ENCODE measurements at regions not wholly inside any gene's neighbourhood (a gene's known extent, or its start where the extent isn't known, plus 50 kb on each side); places are given as distances from the start of the nearest gene placed in this dataset.

DNA sequence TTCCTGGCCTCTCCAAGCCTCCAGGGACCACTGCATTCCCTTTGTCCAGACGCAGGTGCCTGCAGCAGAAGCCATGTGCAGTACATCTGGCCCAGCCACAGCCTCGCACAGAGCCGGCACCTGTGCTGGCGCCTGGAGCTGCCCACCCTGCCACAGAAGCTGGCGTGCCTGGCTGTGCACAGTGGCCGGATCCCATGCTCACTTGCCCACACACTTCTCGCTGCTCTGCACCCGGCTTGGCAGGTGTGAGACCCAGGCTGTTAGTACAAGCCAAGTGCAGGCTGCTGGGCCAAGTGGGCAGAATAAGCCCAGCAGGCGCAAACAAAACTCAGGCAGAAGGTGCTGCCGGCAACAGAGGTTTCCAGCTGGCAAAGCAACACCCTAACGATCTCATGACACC lies 124.5 kb upstream of the CCDC150 start:
- Histone ChIP-seq H3K9ac (replicated peaks; ENCODE audit: extremely low read depth, insufficient read depth, low read length) (no peak overlapping the region), H3K4me2 (ENCODE audit: insufficient read depth, low read length) (no peak overlapping the region), H3K9me1 (replicated peaks; ENCODE audit: control insufficient read depth, extremely low read depth, insufficient read depth, low read length) (no peaks in the 10 kb centered on the region), H3K9me3 (replicated peaks; ENCODE audit: control insufficient read depth, insufficient read depth, low read length) (no peaks in the 10 kb centered on the region), H4K20me1 (replicated peaks; ENCODE audit: control insufficient read depth, extremely low read depth, insufficient read depth, low read length) (no peaks in the 10 kb centered on the region), H2AFZ (ENCODE audit: low read depth, low read length) (no peak overlapping the region), H3K27me3 (ENCODE audit: control insufficient read depth in 2 of 2, insufficient read depth in 2 of 2, low read length in 2 of 2) (peaks cover 5 to 8% of the 10 kb centered on the region in 2 experiments), H3K27ac (ENCODE audit: insufficient read depth, low read depth, low read length) (no peak overlapping the region), H3K4me3 (replicated peaks in 1 of 3; ENCODE audit: insufficient read depth in 1 of 3, low read depth in 1 of 3, low read length in 3 of 3) (no peak overlapping the region), H3K79me2 (ENCODE audit: control insufficient read depth, insufficient read depth, low read length) (no peaks in the 10 kb centered on the region), H3K4me1 (ENCODE audit: control insufficient read depth, extremely low read depth, insufficient read depth, low read length) (no peaks in the 10 kb centered on the region), H3K36me3 (ENCODE audit: control insufficient read depth in 2 of 2, extremely low read depth in 1 of 2, insufficient read depth in 2 of 2, low read length in 2 of 2) (no peaks in the 10 kb centered on the region)
- dilution Hi-C loops (cut with MboI; ENCODE audit: extremely low pct_ligation_motif_present, low sequenced_read_pairs) (no loop called here), intact Hi-C loops (cut with micrococcal nuclease) (no loop called here)
- ChIA-PET POLR2A (no interaction called here), CTCF (no interaction called here)
- no peak for TF ChIP-seq MYC (IDR thresholded peaks at IDR 0.05; ENCODE audit: low read depth, low read length)
- no peak for TF ChIP-seq GATA2 (IDR thresholded peaks at IDR 0.05; ENCODE audit: insufficient read depth, insufficient read length, low read depth, low read length)
- FAIRE-seq (no peak), DNase-seq (ENCODE audit: low read depth, low spot score) (no peak)
- no TSS peak for BruUV-seq (replicated peaks)

DNA sequence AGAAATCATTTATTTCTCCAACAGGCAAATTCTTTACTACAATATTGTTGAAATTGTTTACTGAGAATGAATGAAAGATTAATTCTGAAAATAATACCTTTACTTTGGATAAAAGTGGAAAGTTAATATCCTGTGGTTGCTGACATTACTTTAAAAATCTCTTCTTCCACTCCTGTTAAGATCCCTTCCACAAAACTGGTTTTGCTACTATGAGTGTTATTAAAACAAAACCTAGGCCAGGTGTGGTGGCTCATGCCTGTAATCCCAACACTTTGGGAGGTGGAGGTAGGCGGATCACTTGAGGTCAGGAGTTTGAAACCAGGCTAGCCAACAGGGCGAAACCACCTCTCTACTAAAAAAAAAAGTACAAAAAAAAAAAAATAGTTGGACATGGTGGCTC lies 123.9 kb upstream of the CCDC150 start:
- Histone ChIP-seq H3K36me3 (ENCODE audit: control insufficient read depth in 2 of 2, extremely low read depth in 1 of 2, insufficient read depth in 2 of 2, low read length in 2 of 2) (no peaks in the 10 kb centered on the region), H3K27ac (ENCODE audit: insufficient read depth, low read depth, low read length) (no peak overlapping the region), H3K9me3 (replicated peaks; ENCODE audit: control insufficient read depth, insufficient read depth, low read length) (no peaks in the 10 kb centered on the region), H3K4me3 (replicated peaks in 1 of 3; ENCODE audit: insufficient read depth in 1 of 3, low read depth in 1 of 3, low read length in 3 of 3) (no peak overlapping the region), H3K9ac (replicated peaks; ENCODE audit: extremely low read depth, insufficient read depth, low read length) (no peak overlapping the region), H2AFZ (ENCODE audit: low read depth, low read length) (no peak overlapping the region), H3K9me1 (replicated peaks; ENCODE audit: control insufficient read depth, extremely low read depth, insufficient read depth, low read length) (no peaks in the 10 kb centered on the region), H3K4me1 (ENCODE audit: control insufficient read depth, extremely low read depth, insufficient read depth, low read length) (no peaks in the 10 kb centered on the region), H3K79me2 (ENCODE audit: control insufficient read depth, insufficient read depth, low read length) (no peaks in the 10 kb centered on the region), H4K20me1 (replicated peaks; ENCODE audit: control insufficient read depth, extremely low read depth, insufficient read depth, low read length) (no peaks in the 10 kb centered on the region), H3K27me3 (ENCODE audit: control insufficient read depth in 2 of 2, insufficient read depth in 2 of 2, low read length in 2 of 2) (peaks cover 3 to 10% of the 10 kb centered on the region in 2 experiments), H3K4me2 (ENCODE audit: insufficient read depth, low read length) (no peak overlapping the region)
- ChIA-PET POLR2A (no interaction called here), CTCF (no interaction called here)
- no peak for DNase-seq (ENCODE audit: low read depth, low spot score)
- dilution Hi-C loops (cut with MboI; ENCODE audit: extremely low pct_ligation_motif_present, low sequenced_read_pairs) (no loop called here), intact Hi-C loops (cut with micrococcal nuclease) (no loop called here)
- FAIRE-seq = no peak
- TF ChIP-seq MYC (IDR thresholded peaks at IDR 0.05; ENCODE audit: low read depth, low read length) = no peak
- no peak for TF ChIP-seq EZH2 (IDR thresholded peaks at IDR 0.05; ENCODE audit: borderline replicate concordance, low read depth, low read length, severe bottlenecking)
- BruUV-seq (replicated peaks) = no TSS peak

All from endothelial cell of umbilical vein (primary cell).